K562 (cell line): ENCODE measurements at regions not wholly inside any gene's neighbourhood (a gene's known extent, or its start where the extent isn't known, plus 50 kb on each side); places are given as distances from the start of the nearest gene placed in this dataset.

ENCODE experiments used
- BHLHE40 ChIP-seq: IDR thresholded peaks from 2 replicates; pipeline ENCODE4 v1.6.1; 2011; ENCODE audit warnings: low read length, improper control_type of control experiment
- C11orf30 ChIP-seq: fragments of 450-650 bp; IDR thresholded peaks from 2 replicates; pipeline ENCODE4 v1.6.1; 2016; ENCODE audit warnings: low read depth, mild to moderate bottlenecking
- CCNT2 ChIP-seq: IDR thresholded peaks from 2 replicates; pipeline ENCODE4 v1.6.1; 2011; ENCODE audit warnings: borderline replicate concordance, low read depth, mild to moderate bottlenecking, moderate library complexity, mixed read lengths, low read length; ENCODE audit not compliant: insufficient read length; ENCODE audit errors: extremely low read depth
- HMG20B ChIP-seq: fragments of 250-450 bp; sonication (Bioruptor Pico); IDR thresholded peaks from 2 replicates; pipeline ENCODE4 v1.5.0; 2021; ENCODE audit warnings: mild to moderate bottlenecking
- HNRNPH1 ChIP-seq: fragments of 200-400 bp; formaldehyde crosslinking; optimal IDR thresholded peaks from 2 replicates; pipeline ENCODE3; 2017; ENCODE audit warnings: low read depth, mild to moderate bottlenecking, low read length, moderate library complexity
- HNRNPLL ChIP-seq: fragments of 200-400 bp; formaldehyde crosslinking; IDR thresholded peaks from 2 replicates; pipeline ENCODE4 v1.6.1; 2017; ENCODE audit warnings: low read length, low read depth, mild to moderate bottlenecking; ENCODE audit not compliant: poor library complexity, severe bottlenecking
- HSF4 ChIP-seq: fragments of 250-450 bp; sonication (Bioruptor Pico); IDR thresholded peaks from 2 replicates; pipeline ENCODE4 v2.1.2; 2022; ENCODE audit warnings: mild to moderate bottlenecking, moderate library complexity, borderline replicate concordance
- ILF3 ChIP-seq: fragments of 450-650 bp; IDR thresholded peaks from 2 replicates; pipeline ENCODE4 v1.6.1; 2018; ENCODE audit warnings: antibody characterized with exemption, mild to moderate bottlenecking, moderate library complexity, borderline replicate concordance
- IRF2 ChIP-seq: sonication (generic); formaldehyde crosslinking; IDR thresholded peaks from 2 replicates; pipeline ENCODE4 v1.8.1; 2022; ENCODE audit warnings: mild to moderate bottlenecking, missing genetic modification reagents
- NR2C1 ChIP-seq, 2 experiments: fragments of 450-650 bp; IDR thresholded peaks; 2 replicates each; pipeline ENCODE4 v1.6.1; 2017; ENCODE audit warnings: mild to moderate bottlenecking in 2 of 2, antibody characterized with exemption in 1 of 2, inconsistent platforms in 1 of 2, missing compliant biosample characterization in 1 of 2, missing genetic modification characterization in 1 of 2
- NRF1 ChIP-seq, 2 experiments: fragments of 450-650 bp; IDR thresholded peaks in 1 of 2; conservative IDR thresholded peaks in 1 of 2; 2 replicates each; pipeline ENCODE4 v1.6.1; 2014; ENCODE audit warnings: mild to moderate bottlenecking in 2 of 2
- POU5F1 ChIP-seq: fragments of 150-350 bp; IDR thresholded peaks from 2 replicates; pipeline ENCODE4 v1.6.1; 2014; ENCODE audit warnings: borderline replicate concordance, low read length, low read depth, mild to moderate bottlenecking; ENCODE audit not compliant: partially characterized antibody
- RBM25 ChIP-seq: fragments of 200-400 bp; formaldehyde crosslinking; IDR thresholded peaks from 2 replicates; pipeline ENCODE4 v1.6.1; 2018; ENCODE audit warnings: low read length, low read depth, moderate library complexity; ENCODE audit not compliant: severe bottlenecking
- TAF9B ChIP-seq: fragments of 450-650 bp; IDR thresholded peaks from 2 replicates; pipeline ENCODE4 v1.6.1; 2018; ENCODE audit warnings: mild to moderate bottlenecking; ENCODE audit not compliant: partially characterized antibody
- TBP ChIP-seq: optimal IDR thresholded peaks from 2 replicates; pipeline ENCODE3; 2011; ENCODE audit warnings: low read depth, low read length, improper control_type of control experiment
- TFAM ChIP-seq: fragments of 250-450 bp; sonication (Bioruptor Pico); conservative IDR thresholded peaks from 2 replicates; pipeline ENCODE4 v1.5.0; 2021; ENCODE audit warnings: mild to moderate bottlenecking, moderate library complexity
- ZNF124 ChIP-seq: sonication (generic); formaldehyde crosslinking; IDR thresholded peaks from 2 replicates; pipeline ENCODE4 v1.8.1; 2022; ENCODE audit warnings: missing genetic modification reagents
- ZNF24 ChIP-seq: fragments of 450-650 bp; IDR thresholded peaks from 2 replicates; pipeline ENCODE4 v1.6.1; 2016
- ZNF561 ChIP-seq: fragments of 450-650 bp; formaldehyde crosslinking; conservative IDR thresholded peaks from 2 replicates; pipeline ENCODE4 v1.4.0; 2020; ENCODE audit warnings: mild to moderate bottlenecking, moderate library complexity
- TF ChIP-seq, protein P1 (sequence below): fragments of 250-450 bp; sonication (Bioruptor Pico); IDR thresholded peaks from 2 replicates; pipeline ENCODE4 v1.8.0; 2021; ENCODE audit warnings: borderline replicate concordance, mild to moderate bottlenecking, moderate library complexity; ENCODE audit not compliant: poor library complexity, severe bottlenecking
- TF ChIP-seq, protein P2 (sequence below): IDR thresholded peaks from 3 replicates; pipeline ENCODE4 v1.6.1; 2011; ENCODE audit warnings: borderline replicate concordance, mild to moderate bottlenecking; ENCODE audit not compliant: insufficient read length, insufficient read depth
- TF ChIP-seq, protein P3 (sequence below): fragments of 250-450 bp; sonication (Bioruptor Pico); IDR thresholded peaks from 2 replicates; pipeline ENCODE4 v1.5.0; 2022; ENCODE audit warnings: mild to moderate bottlenecking

DNA sequence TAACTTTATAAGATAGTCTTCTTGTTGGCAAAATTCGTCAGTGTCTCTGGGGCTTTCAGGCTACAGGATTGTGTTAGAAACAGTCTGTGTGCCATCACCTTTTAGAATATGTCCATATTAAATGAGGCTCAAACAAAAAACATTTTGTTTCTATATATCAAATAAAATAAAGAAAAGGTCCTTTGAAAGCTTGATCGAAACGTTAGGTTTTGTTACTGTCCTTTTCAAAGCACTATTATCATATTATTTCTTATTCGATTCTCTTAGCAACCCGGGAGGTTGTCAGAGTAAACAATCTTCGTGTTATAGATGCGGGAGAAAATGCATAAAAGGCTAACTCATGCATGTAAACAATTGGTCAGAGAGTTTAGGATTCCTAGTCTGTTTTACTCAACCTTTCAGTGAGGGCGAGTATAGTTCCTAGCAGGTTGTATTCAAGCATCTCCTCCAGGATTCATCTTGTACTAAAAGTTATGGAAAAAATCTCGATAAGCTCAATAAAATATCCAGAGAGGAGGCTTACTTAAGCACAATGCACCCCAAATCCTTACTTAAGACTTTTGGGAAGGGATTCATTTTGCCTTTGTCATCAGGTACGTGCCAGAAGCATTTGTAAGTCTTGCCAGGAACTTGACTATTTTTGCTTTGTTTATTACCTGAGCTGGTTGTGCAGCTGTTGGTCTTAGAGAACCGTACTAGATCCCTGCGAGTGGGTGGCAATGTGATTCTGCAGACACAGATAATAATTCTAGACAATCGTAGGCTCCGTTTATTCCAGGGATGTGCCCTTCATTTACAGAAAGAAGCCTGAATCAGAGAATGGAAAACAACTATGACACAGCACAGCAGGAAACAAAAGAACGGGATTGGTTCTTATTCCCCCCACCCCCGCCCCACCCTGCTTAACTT, 159.6 kb upstream of the ZNF217 start (continued):
- TF ChIP-seq, protein P1, sequence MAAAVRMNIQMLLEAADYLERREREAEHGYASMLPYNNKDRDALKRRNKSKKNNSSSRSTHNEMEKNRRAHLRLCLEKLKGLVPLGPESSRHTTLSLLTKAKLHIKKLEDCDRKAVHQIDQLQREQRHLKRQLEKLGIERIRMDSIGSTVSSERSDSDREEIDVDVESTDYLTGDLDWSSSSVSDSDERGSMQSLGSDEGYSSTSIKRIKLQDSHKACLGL = no peak
- TF ChIP-seq C11orf30 = peak; percentile 64
- TF ChIP-seq HSF4 (CRISPR knock-in tag) = no peak
- no peak for TF ChIP-seq IRF2 (CRISPR knock-in tag)
- TF ChIP-seq, protein P2, sequence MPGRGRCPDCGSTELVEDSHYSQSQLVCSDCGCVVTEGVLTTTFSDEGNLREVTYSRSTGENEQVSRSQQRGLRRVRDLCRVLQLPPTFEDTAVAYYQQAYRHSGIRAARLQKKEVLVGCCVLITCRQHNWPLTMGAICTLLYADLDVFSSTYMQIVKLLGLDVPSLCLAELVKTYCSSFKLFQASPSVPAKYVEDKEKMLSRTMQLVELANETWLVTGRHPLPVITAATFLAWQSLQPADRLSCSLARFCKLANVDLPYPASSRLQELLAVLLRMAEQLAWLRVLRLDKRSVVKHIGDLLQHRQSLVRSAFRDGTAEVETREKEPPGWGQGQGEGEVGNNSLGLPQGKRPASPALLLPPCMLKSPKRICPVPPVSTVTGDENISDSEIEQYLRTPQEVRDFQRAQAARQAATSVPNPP = no peak
- no peak for TF ChIP-seq BHLHE40
- TF ChIP-seq HMG20B (CRISPR knock-in tag) = no peak
- TF ChIP-seq POU5F1 = no peak
- no peak for TF ChIP-seq ZNF124 (CRISPR knock-in tag)
- TF ChIP-seq CCNT2 = no peak
- TF ChIP-seq ZNF24 = 0 out of 2 replicates have a peak, but pooled peaks have one; percentile 16
- TF ChIP-seq ILF3 = no peak
- TF ChIP-seq, protein P3, sequence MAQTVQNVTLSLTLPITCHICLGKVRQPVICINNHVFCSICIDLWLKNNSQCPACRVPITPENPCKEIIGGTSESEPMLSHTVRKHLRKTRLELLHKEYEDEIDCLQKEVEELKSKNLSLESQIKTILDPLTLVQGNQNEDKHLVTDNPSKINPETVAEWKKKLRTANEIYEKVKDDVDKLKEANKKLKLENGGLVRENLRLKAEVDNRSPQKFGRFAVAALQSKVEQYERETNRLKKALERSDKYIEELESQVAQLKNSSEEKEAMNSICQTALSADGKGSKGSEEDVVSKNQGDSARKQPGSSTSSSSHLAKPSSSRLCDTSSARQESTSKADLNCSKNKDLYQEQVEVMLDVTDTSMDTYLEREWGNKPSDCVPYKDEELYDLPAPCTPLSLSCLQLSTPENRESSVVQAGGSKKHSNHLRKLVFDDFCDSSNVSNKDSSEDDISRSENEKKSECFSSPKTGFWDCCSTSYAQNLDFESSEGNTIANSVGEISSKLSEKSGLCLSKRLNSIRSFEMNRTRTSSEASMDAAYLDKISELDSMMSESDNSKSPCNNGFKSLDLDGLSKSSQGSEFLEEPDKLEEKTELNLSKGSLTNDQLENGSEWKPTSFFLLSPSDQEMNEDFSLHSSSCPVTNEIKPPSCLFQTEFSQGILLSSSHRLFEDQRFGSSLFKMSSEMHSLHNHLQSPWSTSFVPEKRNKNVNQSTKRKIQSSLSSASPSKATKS = no peak
- no peak for TF ChIP-seq NR2C1 (IDR thresholded peaks at IDR 0.05)
- TF ChIP-seq NR2C1 (tag; IDR thresholded peaks at IDR 0.05) = no peak
- peak; percentile 54 for TF ChIP-seq TAF9B
- no peak for TF ChIP-seq TFAM
- no peak for TF ChIP-seq HNRNPH1
- TF ChIP-seq ZNF561 (CRISPR knock-in tag) = no peak
- no peak for TF ChIP-seq HNRNPLL
- peak; percentile 97 for TF ChIP-seq TBP
- no peak for TF ChIP-seq RBM25
- TF ChIP-seq NRF1 (conservative IDR thresholded peaks at IDR 0.05 in 1 of 2, IDR thresholded peaks at IDR 0.05 in 1 of 2) = no peak
